Midbrain (tissue), 1 donor: ENCODE measurements at regions not wholly inside any gene's neighbourhood (a gene's known extent, or its start where the extent isn't known, plus 50 kb on each side); places are given as distances from the start of the nearest gene placed in this dataset.
A peak's percentile ranks its signal among the peaks of the same experiment; 100 is the strongest.
"Not testable (repeated sequence)": the region's sequence is repeated elsewhere in the genome, so short reads cannot be mapped to it uniquely, and the experiment has no call there.

ENCODE experiments used
- DNase-seq: peaks from one replicate; lab custom pipeline; 2025; lab: John Stamatoyannopoulos, UW

DNA sequence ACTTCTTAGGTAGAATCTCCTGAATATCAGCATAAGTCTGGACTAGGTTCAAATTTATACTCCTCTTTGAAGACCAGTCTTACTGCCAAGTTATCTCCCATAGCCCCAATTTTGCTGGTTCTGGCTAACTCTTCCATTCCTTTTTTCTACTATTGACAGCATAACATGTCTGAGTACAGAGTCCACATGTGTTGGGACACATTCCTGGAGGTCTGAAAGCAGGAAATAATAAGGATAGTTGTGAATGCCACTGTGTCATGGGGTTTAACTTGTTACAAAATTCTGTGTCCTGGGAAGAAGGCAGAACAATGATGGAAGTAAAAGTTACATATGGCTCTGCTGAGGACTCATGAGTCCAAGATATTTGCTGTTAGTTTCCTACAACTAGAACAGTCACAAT is 57.4 kb upstream of the ZBTB20 start:
- no peak for DNase-seq

DNA sequence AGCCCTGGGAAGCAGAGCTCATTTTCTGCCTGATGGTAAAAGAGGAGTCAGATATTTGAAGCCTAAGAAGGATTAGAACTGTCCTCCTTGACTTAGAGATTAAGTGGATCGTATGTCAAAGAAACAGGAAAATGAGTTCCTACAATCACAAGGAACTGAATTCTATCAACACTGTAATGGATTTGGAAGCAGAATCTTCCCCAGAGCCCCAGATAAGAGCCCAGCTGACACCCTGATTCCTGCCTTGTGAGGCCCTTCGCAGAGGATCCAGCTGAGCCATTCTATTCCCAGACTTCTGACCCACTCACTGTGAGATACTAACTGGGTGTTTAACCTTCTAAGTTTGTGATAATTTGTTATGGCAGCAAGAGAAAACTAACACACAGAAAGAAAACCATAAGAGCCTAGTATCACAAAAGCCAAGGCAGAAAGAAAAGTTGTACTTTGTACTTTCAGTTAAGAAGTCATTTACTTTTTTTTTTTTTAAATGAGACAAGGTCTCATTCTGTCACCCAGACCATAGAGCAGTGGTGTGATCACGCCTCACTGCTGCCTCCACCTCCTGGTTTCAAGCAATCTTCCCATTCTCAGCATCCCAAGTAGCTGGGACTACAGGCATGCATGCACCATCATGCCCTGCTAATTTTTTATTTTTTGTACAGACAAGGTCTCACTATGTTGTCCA is 61.1 kb upstream of the ZBTB20 start:
- no peak for DNase-seq

GRCh38 chr3:115211810-115212492 is 64.9 kb upstream of the ZBTB20 start:
- DNase-seq = no peak

DNA sequence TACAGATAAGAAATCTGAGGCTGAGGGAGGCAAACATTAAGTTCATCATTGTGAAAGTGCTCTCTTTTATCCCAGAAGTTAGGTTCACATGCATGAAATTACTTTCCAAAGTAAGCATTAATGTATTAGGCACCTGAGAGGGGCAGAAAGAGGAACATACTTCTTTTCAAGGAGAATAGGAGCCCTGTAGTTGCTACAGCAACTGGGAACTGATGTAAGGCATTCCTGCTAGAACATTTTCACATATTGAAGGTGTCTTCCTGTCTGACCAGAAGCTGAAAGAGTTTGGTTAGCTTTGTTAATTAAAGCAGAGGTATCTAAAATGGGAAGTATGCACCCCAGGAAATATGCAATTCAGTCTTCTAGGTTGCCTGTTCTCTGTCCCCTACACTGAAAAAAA is 65.5 kb upstream of the ZBTB20 start:
- DNase-seq = no peak

DNA sequence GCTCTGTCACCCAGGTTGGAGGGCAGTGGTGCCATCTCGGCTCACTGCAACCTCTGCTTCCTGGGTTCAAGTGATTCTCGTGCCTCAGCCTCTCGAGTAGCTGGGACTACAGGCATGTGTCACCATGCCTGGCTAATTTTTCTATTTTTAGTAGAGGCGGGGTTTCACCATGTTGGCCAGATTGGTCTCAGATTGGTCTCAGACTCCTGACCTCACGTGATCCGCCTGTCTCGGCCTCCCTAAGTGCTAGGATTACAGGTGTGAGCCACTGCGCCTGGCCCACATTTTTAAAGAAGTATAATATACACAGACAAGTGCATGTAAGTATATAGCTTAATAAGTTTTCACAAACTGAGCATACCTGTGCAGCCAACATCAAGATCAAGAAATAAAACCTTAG is 66.0 kb upstream of the ZBTB20 start:
- DNase-seq = not testable (repeated sequence)

- DNase-seq = no peak
Measured at GRCh38 chr3:115217292-115217677, 70.2 kb upstream of the ZBTB20 start.

- peak; percentile 48 for DNase-seq
Measured at GRCh38 chr3:115217678-115218451, 70.8 kb upstream of the ZBTB20 start.

DNA sequence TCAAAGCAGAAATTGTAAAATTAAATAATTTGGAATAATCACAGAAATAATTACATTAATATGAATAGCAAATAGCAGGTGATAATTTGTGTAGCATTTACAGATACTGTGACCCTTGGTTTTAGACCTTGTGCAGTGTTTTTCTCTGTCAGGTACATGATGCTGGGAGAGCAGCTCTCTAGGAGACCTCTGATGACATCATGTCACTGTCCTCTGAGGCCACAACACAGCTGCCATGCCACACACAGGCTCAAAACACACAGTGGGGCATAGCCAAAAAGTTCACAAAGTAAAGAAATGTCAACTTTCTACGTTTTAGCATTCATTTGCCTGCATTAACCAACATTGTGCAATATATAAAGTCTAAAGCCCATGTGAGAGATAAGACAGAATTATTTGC is 71.8 kb upstream of the ZBTB20 start:
- no peak for DNase-seq

- DNase-seq = no peak
Measured at GRCh38 chr3:115224687-115225086, 77.6 kb upstream of the ZBTB20 start.

DNA sequence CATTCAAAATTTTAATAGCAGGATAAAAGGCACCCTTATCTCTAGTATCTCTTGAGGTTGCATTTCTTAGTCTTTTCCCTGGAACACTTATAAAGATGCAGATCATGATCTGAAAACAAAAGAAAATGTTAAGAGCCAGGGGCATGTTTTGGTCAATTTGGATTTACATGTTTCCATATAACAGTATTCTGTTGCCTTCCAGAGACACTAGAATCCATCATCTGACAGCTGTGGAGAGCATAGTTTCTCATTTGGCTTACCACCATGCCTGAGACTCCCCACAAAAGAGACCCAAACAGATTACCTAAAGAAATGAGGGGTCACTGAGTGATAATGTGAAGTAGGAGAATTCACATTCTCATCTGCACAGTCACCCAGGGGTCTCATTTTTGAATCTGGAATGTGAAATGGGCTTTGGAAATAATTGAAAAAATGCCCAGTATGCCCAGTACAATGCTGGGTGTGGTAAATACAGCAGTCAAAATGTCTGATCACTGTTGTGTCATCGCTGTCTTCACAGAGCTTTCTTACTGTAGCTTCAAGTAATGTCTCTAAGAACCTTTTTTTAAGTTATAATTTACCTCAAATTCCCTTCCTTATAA is 79.9 kb upstream of the ZBTB20 start:
- no peak for DNase-seq

GRCh38 chr3:115227461-115227860 is 80.4 kb upstream of the ZBTB20 start:
- no peak for DNase-seq

DNA sequence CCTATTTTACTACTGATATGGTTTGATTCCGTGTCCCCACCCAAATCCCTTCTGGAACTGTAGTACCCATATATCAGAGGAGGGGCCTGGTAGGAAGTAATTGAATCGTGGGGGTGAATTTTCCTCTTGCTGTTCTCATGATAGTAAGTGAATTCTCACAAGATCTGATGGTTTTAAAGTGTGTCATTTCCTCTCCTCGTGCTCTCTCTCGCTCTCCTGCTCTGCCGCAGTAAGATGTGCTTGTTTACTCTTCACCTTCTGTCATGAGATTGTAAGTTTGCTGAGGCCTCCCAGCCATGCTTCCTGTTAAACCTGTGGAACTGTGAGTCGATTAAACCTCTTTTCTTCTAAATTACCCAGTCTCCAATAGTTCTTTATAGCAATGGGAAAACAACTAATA is 81.2 kb upstream of the ZBTB20 start:
- no peak for DNase-seq

DNA sequence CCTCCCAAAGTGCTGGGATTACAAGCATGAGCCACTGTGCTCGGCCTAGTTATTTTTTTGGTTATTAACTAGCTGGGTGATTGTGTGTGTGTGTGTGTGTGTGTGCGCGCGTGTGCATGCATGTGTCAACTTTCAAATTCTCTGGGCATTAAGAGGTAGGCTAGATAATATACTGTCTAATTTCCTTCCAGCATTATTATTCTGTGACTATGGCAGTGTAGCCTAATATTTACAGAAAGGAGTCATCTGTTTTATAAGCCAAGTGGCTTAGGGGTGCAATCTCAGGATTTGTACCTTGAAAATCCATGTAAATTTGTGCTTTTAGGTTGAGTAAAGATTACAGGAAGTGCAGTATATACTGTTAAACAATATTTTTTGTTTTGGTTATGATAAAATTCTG is 85.1 kb upstream of the ZBTB20 start:
- DNase-seq = no peak

- no peak for DNase-seq
Measured at GRCh38 chr3:115233021-115233420, 85.9 kb upstream of the ZBTB20 start.

GRCh38 chr3:115236496-115236895 is 89.4 kb upstream of the ZBTB20 start:
- DNase-seq = no peak

- no peak for DNase-seq
Measured at GRCh38 chr3:115239717-115240116, 92.6 kb upstream of the ZBTB20 start.

DNA sequence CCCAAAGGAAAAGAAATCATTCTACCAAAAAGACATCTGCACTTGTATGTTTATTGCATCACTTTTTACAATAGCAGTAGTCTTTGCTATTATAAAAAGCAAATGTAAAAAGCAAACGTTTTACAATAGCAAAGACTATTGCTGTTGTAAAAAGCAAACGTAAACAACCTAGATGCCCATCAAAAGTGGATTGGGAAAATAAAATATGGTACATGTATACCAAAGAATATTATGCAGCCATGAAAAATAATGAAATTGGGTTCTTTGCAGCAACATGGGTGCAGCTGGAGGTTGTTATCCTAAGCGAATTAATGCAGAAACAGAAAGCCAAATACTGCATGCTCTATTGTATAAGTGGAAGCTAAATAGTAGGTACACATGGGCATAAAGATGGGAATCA is 97.3 kb upstream of the ZBTB20 start:
- no peak for DNase-seq

DNA sequence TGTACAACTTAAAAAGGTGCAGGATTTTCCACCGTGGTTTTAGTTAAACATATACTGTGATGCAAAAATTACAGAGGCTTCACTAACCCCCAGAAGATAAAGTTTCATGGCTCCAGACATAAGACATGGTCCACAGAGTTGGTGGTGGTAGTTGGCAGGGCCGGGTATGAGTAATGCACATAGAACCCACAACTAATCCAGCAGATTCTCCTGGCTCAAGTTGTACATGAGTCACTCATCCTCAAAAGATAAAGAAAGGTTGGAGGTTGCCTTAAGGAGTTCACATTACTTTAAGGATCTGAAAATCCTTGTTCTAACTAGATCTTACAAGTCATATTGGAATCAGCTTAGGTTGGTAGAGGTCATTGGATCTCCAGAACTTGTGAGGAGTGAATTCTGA is 98.3 kb upstream of the ZBTB20 start:
- DNase-seq = no peak

- DNase-seq = no peak
Measured at GRCh38 chr3:115245899-115246298, 98.8 kb upstream of the ZBTB20 start.

DNA sequence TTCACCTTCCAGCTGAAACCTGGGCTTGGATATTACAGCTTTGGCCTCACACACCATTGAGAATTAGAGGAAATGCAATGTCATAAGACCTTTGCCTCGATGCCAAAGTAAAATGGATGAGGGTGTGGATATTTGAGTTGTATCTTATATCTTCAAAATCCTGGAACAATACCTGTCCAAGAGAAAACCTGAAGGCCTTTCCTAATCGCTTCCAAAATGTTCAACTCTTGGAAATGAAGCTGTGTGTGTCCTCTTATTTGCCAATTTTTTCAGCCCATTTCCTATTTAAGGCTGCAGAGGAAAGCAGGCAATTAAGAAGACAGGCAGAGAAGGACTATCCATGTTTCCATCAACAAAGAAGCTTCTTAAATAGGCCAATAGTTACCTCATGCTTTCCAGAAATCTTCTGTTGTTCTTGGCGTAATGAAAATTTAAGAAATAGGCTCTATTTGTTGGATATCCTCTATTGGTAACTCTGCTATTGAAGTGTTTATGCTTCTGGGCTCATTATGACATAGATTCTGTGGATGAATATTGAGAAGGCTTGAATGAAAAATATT is 99.5 kb upstream of the ZBTB20 start:
- no peak for DNase-seq

GRCh38 chr3:115248274-115248673 is 101.2 kb upstream of the ZBTB20 start:
- no peak for DNase-seq

GRCh38 chr3:115251509-115251908 is 104.4 kb upstream of the ZBTB20 start:
- DNase-seq = no peak
